ENCODE measurements at regions not wholly inside any gene's neighbourhood (a gene's known extent, or its start where the extent isn't known, plus 50 kb on each side); places are given as distances from the start of the nearest gene placed in this dataset.

- no peak for DNase-seq
- Histone ChIP-seq H3K36me3 (replicated peaks; ENCODE audit: control insufficient read depth, insufficient read depth, low read length) (no peaks in the 10 kb centered on the region), H3K27me3 (ENCODE audit: control insufficient read depth, insufficient read depth, low read length) (no peaks in the 10 kb centered on the region), H3K4me3 (ENCODE audit: insufficient read depth, low read depth, low read length) (no peak overlapping the region)
Observed at GRCh38 chr10:78771808-78772455, 296.8 kb upstream of the ZMIZ1 start.

- Histone ChIP-seq H3K4me3 (ENCODE audit: insufficient read depth, low read depth, low read length) (no peak overlapping the region), H3K36me3 (replicated peaks; ENCODE audit: control insufficient read depth, insufficient read depth, low read length) (no peaks in the 10 kb centered on the region), H3K27me3 (ENCODE audit: control insufficient read depth, insufficient read depth, low read length) (no peaks in the 10 kb centered on the region)
- no peak for DNase-seq
Observed at GRCh38 chr10:78772486-78772885, 296.3 kb upstream of the ZMIZ1 start.

- no peaks in the 10 kb centered on the region; the same call in 1 of the 2 replicates for H3K27me3 ChIP-seq (ENCODE audit: control insufficient read depth, insufficient read depth, low read length)
- no peaks in the 10 kb centered on the region for H3K36me3 ChIP-seq (replicated peaks; ENCODE audit: control insufficient read depth, insufficient read depth, low read length)
- no peak overlapping the region for H3K4me3 ChIP-seq (ENCODE audit: insufficient read depth, low read depth, low read length)
- no peak for DNase-seq
Observed at GRCh38 chr10:78772986-78773530, 295.7 kb upstream of the ZMIZ1 start.

GRCh38 chr10:78774614-78774998 lies 294.2 kb upstream of the ZMIZ1 start:
- H3K4me3 ChIP-seq (ENCODE audit: insufficient read depth, low read depth, low read length): no peak overlapping the region

GRCh38 chr10:78774999-78775711 lies 293.6 kb upstream of the ZMIZ1 start:
- DNase-seq: no peak
- H3K4me3 ChIP-seq (ENCODE audit: insufficient read depth, low read depth, low read length): no peak overlapping the region
- no peaks in the 10 kb centered on the region; the same call in 1 of the 2 replicates for H3K27me3 ChIP-seq (ENCODE audit: control insufficient read depth, insufficient read depth, low read length)
- H3K36me3 ChIP-seq (replicated peaks; ENCODE audit: control insufficient read depth, insufficient read depth, low read length): no peaks in the 10 kb centered on the region

More at GRCh38 chr10:78774614-78774998, 294.2 kb upstream of the ZMIZ1 start:
- no peak for DNase-seq
- no peaks in the 10 kb centered on the region for H3K36me3 ChIP-seq (replicated peaks; ENCODE audit: control insufficient read depth, insufficient read depth, low read length)
- H3K27me3 ChIP-seq (ENCODE audit: control insufficient read depth, insufficient read depth, low read length): no peaks in the 10 kb centered on the region; the same call in 1 of the 2 replicates

GRCh38 chr10:78775891-78776290 lies 292.9 kb upstream of the ZMIZ1 start:
- no peaks in the 10 kb centered on the region; the same call in 1 of the 2 replicates for H3K27me3 ChIP-seq (ENCODE audit: control insufficient read depth, insufficient read depth, low read length)
- no peaks in the 10 kb centered on the region for H3K36me3 ChIP-seq (replicated peaks; ENCODE audit: control insufficient read depth, insufficient read depth, low read length)
- no peak for DNase-seq
- no peak overlapping the region for H3K4me3 ChIP-seq (ENCODE audit: insufficient read depth, low read depth, low read length)

- H3K4me3 ChIP-seq (ENCODE audit: insufficient read depth, low read depth, low read length): no peak overlapping the region
- no peaks in the 10 kb centered on the region for H3K36me3 ChIP-seq (replicated peaks; ENCODE audit: control insufficient read depth, insufficient read depth, low read length)
- no peak for DNase-seq
- no peaks in the 10 kb centered on the region; the same call in 1 of the 2 replicates for H3K27me3 ChIP-seq (ENCODE audit: control insufficient read depth, insufficient read depth, low read length)
Observed at GRCh38 chr10:78776756-78777155, 292.0 kb upstream of the ZMIZ1 start.

GRCh38 chr10:78777466-78777865 lies 291.3 kb upstream of the ZMIZ1 start:
- DNase-seq: no peak
- Histone ChIP-seq H3K27me3 (ENCODE audit: control insufficient read depth, insufficient read depth, low read length) (no peaks in the 10 kb centered on the region; the same call in 1 of the 2 replicates), H3K4me3 (ENCODE audit: insufficient read depth, low read depth, low read length) (no peak overlapping the region), H3K36me3 (replicated peaks; ENCODE audit: control insufficient read depth, insufficient read depth, low read length) (no peaks in the 10 kb centered on the region)

GRCh38 chr10:78777867-78778266 lies 290.9 kb upstream of the ZMIZ1 start:
- DNase-seq: no peak
- Histone ChIP-seq H3K4me3 (ENCODE audit: insufficient read depth, low read depth, low read length) (no peak overlapping the region), H3K36me3 (replicated peaks; ENCODE audit: control insufficient read depth, insufficient read depth, low read length) (no peaks in the 10 kb centered on the region), H3K27me3 (ENCODE audit: control insufficient read depth, insufficient read depth, low read length) (no peaks in the 10 kb centered on the region; the same call in 1 of the 2 replicates)

GRCh38 chr10:78778444-78779338 lies 290.1 kb upstream of the ZMIZ1 start:
- DNase-seq: no peak
- H3K27me3 ChIP-seq (ENCODE audit: control insufficient read depth, insufficient read depth, low read length): no peaks in the 10 kb centered on the region; the same call in 1 of the 2 replicates
- H3K36me3 ChIP-seq (replicated peaks; ENCODE audit: control insufficient read depth, insufficient read depth, low read length): no peaks in the 10 kb centered on the region
- H3K4me3 ChIP-seq (ENCODE audit: insufficient read depth, low read depth, low read length): no peak overlapping the region

GRCh38 chr10:78779339-78779955 lies 289.3 kb upstream of the ZMIZ1 start:
- H3K36me3 ChIP-seq (replicated peaks; ENCODE audit: control insufficient read depth, insufficient read depth, low read length): no peaks in the 10 kb centered on the region

GRCh38 chr10:78780551-78780961 lies 288.2 kb upstream of the ZMIZ1 start:
- H3K4me3 ChIP-seq (ENCODE audit: insufficient read depth, low read depth, low read length): no peak overlapping the region
- no peak for DNase-seq
- H3K27me3 ChIP-seq (ENCODE audit: control insufficient read depth, insufficient read depth, low read length): no peaks in the 10 kb centered on the region; the same call in 1 of the 2 replicates
- no peaks in the 10 kb centered on the region for H3K36me3 ChIP-seq (replicated peaks; ENCODE audit: control insufficient read depth, insufficient read depth, low read length)

More at GRCh38 chr10:78779339-78779955, 289.3 kb upstream of the ZMIZ1 start:
- DNase-seq: no peak
- H3K4me3 ChIP-seq (ENCODE audit: insufficient read depth, low read depth, low read length): no peak overlapping the region
- H3K27me3 ChIP-seq (ENCODE audit: control insufficient read depth, insufficient read depth, low read length): no peaks in the 10 kb centered on the region; the same call in 1 of the 2 replicates

GRCh38 chr10:78781251-78781913 lies 287.4 kb upstream of the ZMIZ1 start:
- H3K36me3 ChIP-seq (replicated peaks; ENCODE audit: control insufficient read depth, insufficient read depth, low read length): no peaks in the 10 kb centered on the region
- H3K27me3 ChIP-seq (ENCODE audit: control insufficient read depth, insufficient read depth, low read length): no peaks in the 10 kb centered on the region; the same call in 1 of the 2 replicates
- DNase-seq: no peak
- H3K4me3 ChIP-seq (ENCODE audit: insufficient read depth, low read depth, low read length): no peak overlapping the region

Data from H7 (cell line).